C4-2B (cell line): ENCODE measurements at regions not wholly inside any gene's neighbourhood (a gene's known extent, or its start where the extent isn't known, plus 50 kb on each side); places are given as distances from the start of the nearest gene placed in this dataset.

Source experiments
- ZFX ChIP-seq: fragments of 450-650 bp; IDR thresholded peaks from 2 replicates; pipeline ENCODE4 v1.6.1; 2017
- TF ChIP-seq, protein P1 (sequence below): fragments of 450-650 bp; conservative IDR thresholded peaks from 2 replicates; pipeline ENCODE4 v1.5.1; 2017; ENCODE audit warnings: mild to moderate bottlenecking

DNA sequence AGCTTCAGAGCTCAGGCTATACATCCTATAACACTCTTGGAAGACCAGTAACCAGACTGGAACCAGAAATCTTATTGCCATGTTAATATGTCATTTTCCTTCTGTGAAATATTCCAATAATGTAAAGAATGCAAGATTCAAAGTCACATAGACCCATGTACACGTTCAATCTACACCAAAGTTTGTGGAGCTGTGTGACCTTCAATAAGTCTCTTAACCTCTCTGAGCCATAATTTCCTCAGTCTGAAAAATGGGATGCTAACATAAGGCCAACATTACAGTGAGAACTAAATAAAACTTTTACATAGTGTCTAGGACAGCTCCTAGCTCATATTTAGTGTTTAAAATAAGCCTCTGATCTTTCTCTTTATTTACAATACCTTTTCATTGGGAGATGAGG, 70.4 kb downstream of the ARRDC3 start:
- TF ChIP-seq, protein P1, sequence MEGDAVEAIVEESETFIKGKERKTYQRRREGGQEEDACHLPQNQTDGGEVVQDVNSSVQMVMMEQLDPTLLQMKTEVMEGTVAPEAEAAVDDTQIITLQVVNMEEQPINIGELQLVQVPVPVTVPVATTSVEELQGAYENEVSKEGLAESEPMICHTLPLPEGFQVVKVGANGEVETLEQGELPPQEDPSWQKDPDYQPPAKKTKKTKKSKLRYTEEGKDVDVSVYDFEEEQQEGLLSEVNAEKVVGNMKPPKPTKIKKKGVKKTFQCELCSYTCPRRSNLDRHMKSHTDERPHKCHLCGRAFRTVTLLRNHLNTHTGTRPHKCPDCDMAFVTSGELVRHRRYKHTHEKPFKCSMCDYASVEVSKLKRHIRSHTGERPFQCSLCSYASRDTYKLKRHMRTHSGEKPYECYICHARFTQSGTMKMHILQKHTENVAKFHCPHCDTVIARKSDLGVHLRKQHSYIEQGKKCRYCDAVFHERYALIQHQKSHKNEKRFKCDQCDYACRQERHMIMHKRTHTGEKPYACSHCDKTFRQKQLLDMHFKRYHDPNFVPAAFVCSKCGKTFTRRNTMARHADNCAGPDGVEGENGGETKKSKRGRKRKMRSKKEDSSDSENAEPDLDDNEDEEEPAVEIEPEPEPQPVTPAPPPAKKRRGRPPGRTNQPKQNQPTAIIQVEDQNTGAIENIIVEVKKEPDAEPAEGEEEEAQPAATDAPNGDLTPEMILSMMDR: no peak
- TF ChIP-seq ZFX: no peak
